HEK293 (cell line): ENCODE measurements at regions not wholly inside any gene's neighbourhood (a gene's known extent, or its start where the extent isn't known, plus 50 kb on each side); places are given as distances from the start of the nearest gene placed in this dataset.

ENCODE experiments used
- CTCF ChIA-PET: fragments of 350-600 bp; formaldehyde crosslinking; extraction: SDS; loops from one replicate; lab custom pipeline; 2021; ENCODE audit warnings: antibody characterized with exemption; lab: Yijun Ruan, JAX
- POLR2A ChIA-PET: fragments of 300-600 bp; formaldehyde crosslinking; extraction: SDS; loops from one replicate; lab custom pipeline; 2020; ENCODE audit warnings: antibody characterized with exemption, inconsistent platforms; lab: Yijun Ruan, JAX
- H3K27ac ChIP-seq: fragments of 200-500 bp; sonication (Bioruptor generic); 2 replicates; pipeline ENCODE4 v1.5.1; 2014; ENCODE audit warnings: low read depth, low read length, control low read depth, inconsistent platforms; ENCODE audit errors: extremely low read depth
- H3K36me3 ChIP-seq, 2 experiments: fragments of 200-500 bp in 1 of 2; sonication (Bioruptor generic) in 1 of 2; 1 replicate in 1 of 2; 2 replicates in 1 of 2; pipeline ENCODE4 v1.5.1; 2014 to 2017; ENCODE audit warnings: inconsistent platforms in 2 of 2, low read length in 2 of 2; ENCODE audit not compliant: control insufficient read depth in 2 of 2, insufficient read depth in 1 of 2
- H3K4me1 ChIP-seq: fragments of 200-500 bp; sonication (Bioruptor generic); 2 replicates; pipeline ENCODE4 v1.5.1; 2014; ENCODE audit warnings: mild to moderate bottlenecking, low read length, inconsistent platforms; ENCODE audit not compliant: control insufficient read depth, insufficient read depth
- H3K4me3 ChIP-seq: 2 replicates; pipeline ENCODE4 v1.5.1; 2011; ENCODE audit warnings: low read depth, mild to moderate bottlenecking, control low read depth, low read length, moderate library complexity
- H3K9me3 ChIP-seq: fragments of 200-500 bp; sonication (Bioruptor generic); 2 replicates; pipeline ENCODE4 v1.5.1; 2014; ENCODE audit warnings: low read depth, low read length, inconsistent platforms; ENCODE audit not compliant: control insufficient read depth, insufficient read depth
- BCL11A ChIP-seq: fragments of 450-650 bp; formaldehyde crosslinking; IDR thresholded peaks from 2 replicates; pipeline ENCODE4 v1.5.1; 2016; ENCODE audit warnings: low read depth, missing biosample characterization, missing genetic modification characterization
- EGR2 ChIP-seq: fragments of 450-650 bp; formaldehyde crosslinking; IDR thresholded peaks from 2 replicates; pipeline ENCODE4 v1.5.1; 2016; ENCODE audit warnings: low read depth, missing biosample characterization, missing genetic modification characterization
- GLI2 ChIP-seq: fragments of 450-650 bp; formaldehyde crosslinking; IDR thresholded peaks from 2 replicates; pipeline ENCODE4; 2017; ENCODE audit warnings: missing biosample characterization, missing genetic modification characterization, low read depth, borderline replicate concordance
- KLF10 ChIP-seq: fragments of 450-650 bp; IDR thresholded peaks from 2 replicates; pipeline ENCODE4 v1.5.1; 2018; ENCODE audit warnings: missing biosample characterization, mild to moderate bottlenecking, missing genetic modification characterization
- KLF16 ChIP-seq: fragments of 450-650 bp; formaldehyde crosslinking; IDR thresholded peaks from 2 replicates; pipeline ENCODE4 v1.5.1; 2017; ENCODE audit warnings: missing biosample characterization, missing genetic modification characterization
- ZBTB10 ChIP-seq: fragments of 450-650 bp; formaldehyde crosslinking; IDR thresholded peaks from 2 replicates; pipeline ENCODE4 v1.5.1; 2016; ENCODE audit warnings: missing biosample characterization, missing genetic modification characterization
- ZBTB26 ChIP-seq: fragments of 450-650 bp; formaldehyde crosslinking; optimal IDR thresholded peaks from 2 replicates; pipeline ENCODE3; 2016; ENCODE audit warnings: missing biosample characterization, mild to moderate bottlenecking, missing genetic modification characterization
- ZFP37 ChIP-seq: fragments of 450-650 bp; formaldehyde crosslinking; IDR thresholded peaks from 2 replicates; pipeline ENCODE4 v1.5.1; 2016; ENCODE audit warnings: missing biosample characterization, missing genetic modification characterization
- ZNF146 ChIP-seq: fragments of 450-650 bp; formaldehyde crosslinking; IDR thresholded peaks from 2 replicates; pipeline ENCODE4 v1.5.1; 2016; ENCODE audit warnings: missing biosample characterization, missing genetic modification characterization
- ZNF184 ChIP-seq: fragments of 450-650 bp; IDR thresholded peaks from 2 replicates; pipeline ENCODE4 v1.5.1; 2018; ENCODE audit warnings: missing biosample characterization, mild to moderate bottlenecking, missing genetic modification characterization
- ZNF211 ChIP-seq: fragments of 450-650 bp; formaldehyde crosslinking; IDR thresholded peaks from 2 replicates; pipeline ENCODE4 v1.5.1; 2016; ENCODE audit warnings: low read depth, missing biosample characterization, missing genetic modification characterization
- ZNF23 ChIP-seq: fragments of 450-650 bp; formaldehyde crosslinking; IDR thresholded peaks from 2 replicates; pipeline ENCODE4 v1.5.1; 2016; ENCODE audit warnings: missing biosample characterization, missing genetic modification characterization, borderline replicate concordance
- ZNF366 ChIP-seq: fragments of 450-650 bp; formaldehyde crosslinking; conservative IDR thresholded peaks from 2 replicates; pipeline ENCODE4 v1.5.1; 2016; ENCODE audit warnings: missing biosample characterization, missing genetic modification characterization
- ZNF707 ChIP-seq: fragments of 450-650 bp; formaldehyde crosslinking; IDR thresholded peaks from 2 replicates; pipeline ENCODE4 v1.5.1; 2016; ENCODE audit warnings: missing biosample characterization, missing genetic modification characterization
- TF ChIP-seq, protein P1 (sequence below): fragments of 450-650 bp; formaldehyde crosslinking; IDR thresholded peaks from 2 replicates; pipeline ENCODE4 v1.5.1; 2017; ENCODE audit warnings: missing biosample characterization, missing genetic modification characterization
- TF ChIP-seq, protein P2 (sequence below): fragments of 450-650 bp; formaldehyde crosslinking; IDR thresholded peaks from 2 replicates; pipeline ENCODE4 v1.5.1; 2016; ENCODE audit warnings: missing biosample characterization, missing genetic modification characterization

GRCh38 chr9:80899208-80899607 lies 790.1 kb downstream of the TLE1 start (continued):
- no peak for TF ChIP-seq ZBTB10
- no peak for TF ChIP-seq ZNF707 (tag by site-specific recombination)

DNA sequence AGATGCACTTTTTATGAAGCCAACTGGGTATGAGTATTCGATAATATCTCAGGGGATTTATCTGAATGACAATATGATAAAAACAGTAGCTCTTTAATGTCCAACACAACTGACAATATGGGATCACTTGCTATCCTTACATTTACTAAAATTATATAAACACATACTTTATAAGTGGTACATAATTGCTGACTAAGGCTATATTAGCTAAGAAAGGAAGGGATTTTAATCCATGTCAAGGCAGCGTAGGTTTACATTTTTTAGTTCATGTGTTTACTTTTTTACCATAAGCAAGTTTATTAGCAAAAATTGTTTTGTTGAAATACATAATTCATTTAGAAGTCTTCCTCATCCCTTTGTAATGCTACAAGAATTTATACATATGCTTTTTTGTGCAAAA lies 796.2 kb downstream of the TLE1 start:
- H3K36me3 ChIP-seq, result no peaks in the 10 kb centered on the region
- TF ChIP-seq KLF16 (tag by site-specific recombination) (no peak), ZNF211 (tag by site-specific recombination) (no peak), ZNF366 (tag by site-specific recombination) (no peak)
- TF ChIP-seq, protein P1, sequence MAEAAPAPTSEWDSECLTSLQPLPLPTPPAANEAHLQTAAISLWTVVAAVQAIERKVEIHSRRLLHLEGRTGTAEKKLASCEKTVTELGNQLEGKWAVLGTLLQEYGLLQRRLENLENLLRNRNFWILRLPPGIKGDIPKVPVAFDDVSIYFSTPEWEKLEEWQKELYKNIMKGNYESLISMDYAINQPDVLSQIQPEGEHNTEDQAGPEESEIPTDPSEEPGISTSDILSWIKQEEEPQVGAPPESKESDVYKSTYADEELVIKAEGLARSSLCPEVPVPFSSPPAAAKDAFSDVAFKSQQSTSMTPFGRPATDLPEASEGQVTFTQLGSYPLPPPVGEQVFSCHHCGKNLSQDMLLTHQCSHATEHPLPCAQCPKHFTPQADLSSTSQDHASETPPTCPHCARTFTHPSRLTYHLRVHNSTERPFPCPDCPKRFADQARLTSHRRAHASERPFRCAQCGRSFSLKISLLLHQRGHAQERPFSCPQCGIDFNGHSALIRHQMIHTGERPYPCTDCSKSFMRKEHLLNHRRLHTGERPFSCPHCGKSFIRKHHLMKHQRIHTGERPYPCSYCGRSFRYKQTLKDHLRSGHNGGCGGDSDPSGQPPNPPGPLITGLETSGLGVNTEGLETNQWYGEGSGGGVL (tag by site-specific recombination), result no peak
- TF ChIP-seq, all 188 proteins: peak for 0
- POLR2A ChIA-PET, result no interaction called here
- no peaks in the 10 kb centered on the region for H3K9me3 ChIP-seq
- H3K4me1 ChIP-seq, result no peaks in the 10 kb centered on the region
- no peak overlapping the region for H3K4me3 ChIP-seq
- H3K27ac ChIP-seq, result no peak overlapping the region
- CTCF ChIA-PET, result no interaction called here

- CTCF ChIA-PET, result no interaction called here
- TF ChIP-seq ZFP37 (tag by site-specific recombination) (no peak), ZNF146 (tag by site-specific recombination) (no peak), KLF10 (tag by site-specific recombination) (no peak), ZNF211 (tag by site-specific recombination) (no peak), ZNF23 (tag by site-specific recombination) (no peak), EGR2 (tag by site-specific recombination) (no peak), ZBTB26 (tag by site-specific recombination) (no peak), BCL11A (no peak), ZNF184 (tag by site-specific recombination) (no peak), GLI2 (tag by site-specific recombination) (no peak)
- TF ChIP-seq, protein P2, sequence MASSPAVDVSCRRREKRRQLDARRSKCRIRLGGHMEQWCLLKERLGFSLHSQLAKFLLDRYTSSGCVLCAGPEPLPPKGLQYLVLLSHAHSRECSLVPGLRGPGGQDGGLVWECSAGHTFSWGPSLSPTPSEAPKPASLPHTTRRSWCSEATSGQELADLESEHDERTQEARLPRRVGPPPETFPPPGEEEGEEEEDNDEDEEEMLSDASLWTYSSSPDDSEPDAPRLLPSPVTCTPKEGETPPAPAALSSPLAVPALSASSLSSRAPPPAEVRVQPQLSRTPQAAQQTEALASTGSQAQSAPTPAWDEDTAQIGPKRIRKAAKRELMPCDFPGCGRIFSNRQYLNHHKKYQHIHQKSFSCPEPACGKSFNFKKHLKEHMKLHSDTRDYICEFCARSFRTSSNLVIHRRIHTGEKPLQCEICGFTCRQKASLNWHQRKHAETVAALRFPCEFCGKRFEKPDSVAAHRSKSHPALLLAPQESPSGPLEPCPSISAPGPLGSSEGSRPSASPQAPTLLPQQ (tag by site-specific recombination), result no peak
Observed at GRCh38 chr9:80892703-80893102, 796.6 kb downstream of the TLE1 start.

More at GRCh38 chr9:80892703-80893102, 796.6 kb downstream of the TLE1 start:
- Histone ChIP-seq H3K9me3 (no peaks in the 10 kb centered on the region), H3K36me3 (no peaks in the 10 kb centered on the region), H3K4me1 (no peaks in the 10 kb centered on the region), H3K27ac (no peak overlapping the region), H3K4me3 (no peak overlapping the region)
- POLR2A ChIA-PET, result no interaction called here
